ENCODE measurements at regions not wholly inside any gene's neighbourhood (a gene's known extent, or its start where the extent isn't known, plus 50 kb on each side); places are given as distances from the start of the nearest gene placed in this dataset.
A peak's percentile ranks its signal among the peaks of the same experiment; 100 is the strongest.

GRCh38 chr10:117635826-117636225 lies 93.3 kb downstream of the EMX2 start:
- no peak for DNase-seq (ENCODE audit: low read depth)

DNA sequence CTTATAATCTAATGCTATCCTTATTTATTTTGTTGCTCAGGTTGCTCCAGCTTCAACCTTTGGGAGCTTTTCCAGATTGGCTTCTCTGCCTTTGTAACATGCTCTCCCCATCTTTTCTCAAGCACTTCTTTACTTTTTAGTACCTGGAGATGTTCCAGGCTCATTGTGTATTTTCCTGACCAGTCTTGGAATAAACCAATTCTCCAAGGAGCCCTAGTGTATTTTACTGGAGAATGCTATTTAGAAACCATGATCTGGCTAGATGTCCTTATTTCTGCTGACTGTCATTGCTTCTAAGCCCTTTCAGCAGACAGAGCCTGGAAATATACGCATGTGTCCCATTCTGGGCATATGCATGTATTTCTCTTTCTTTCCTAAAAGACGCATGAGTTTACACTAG lies 95.7 kb downstream of the EMX2 start:
- DNase-seq (ENCODE audit: low read depth) = no peak

DNA sequence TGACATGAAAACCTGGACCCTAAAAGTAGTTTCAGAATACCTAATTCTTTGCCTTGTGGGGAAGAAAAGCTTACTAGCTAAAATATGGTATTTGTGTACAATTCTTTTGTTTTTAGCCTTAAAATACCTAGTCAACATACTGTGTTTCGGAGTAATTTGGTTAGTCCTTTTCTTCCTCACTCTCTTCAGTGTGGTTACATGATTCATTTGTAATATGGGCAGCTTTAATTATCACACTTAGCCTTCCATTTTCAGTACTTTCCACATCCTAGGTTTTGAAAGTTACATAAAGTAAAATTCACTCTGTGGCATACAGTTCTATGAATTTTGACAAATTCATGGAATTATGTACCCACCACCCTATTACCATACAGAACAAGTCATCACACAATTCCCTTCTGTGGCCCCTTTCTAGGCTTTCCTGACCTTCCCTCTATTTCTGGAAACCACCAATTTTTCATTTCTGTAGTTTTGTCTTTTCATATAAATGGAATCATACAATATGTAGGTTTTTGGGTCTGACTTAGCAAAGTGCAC lies 96.2 kb downstream of the EMX2 start:
- DNase-seq (ENCODE audit: low read depth) = no peak

- DNase-seq (ENCODE audit: low read depth) = no peak
Measured at GRCh38 chr10:117640406-117640805, 97.9 kb downstream of the EMX2 start.

- no peak for DNase-seq (ENCODE audit: low read depth)
Measured at GRCh38 chr10:117646718-117647117, 104.2 kb downstream of the EMX2 start.

- peak; percentile 78 for DNase-seq (ENCODE audit: low read depth)
Measured at GRCh38 chr10:117647306-117647705, 104.8 kb downstream of the EMX2 start.

GRCh38 chr10:117651121-117651520 lies 108.6 kb downstream of the EMX2 start:
- no peak for DNase-seq (ENCODE audit: low read depth)

DNA sequence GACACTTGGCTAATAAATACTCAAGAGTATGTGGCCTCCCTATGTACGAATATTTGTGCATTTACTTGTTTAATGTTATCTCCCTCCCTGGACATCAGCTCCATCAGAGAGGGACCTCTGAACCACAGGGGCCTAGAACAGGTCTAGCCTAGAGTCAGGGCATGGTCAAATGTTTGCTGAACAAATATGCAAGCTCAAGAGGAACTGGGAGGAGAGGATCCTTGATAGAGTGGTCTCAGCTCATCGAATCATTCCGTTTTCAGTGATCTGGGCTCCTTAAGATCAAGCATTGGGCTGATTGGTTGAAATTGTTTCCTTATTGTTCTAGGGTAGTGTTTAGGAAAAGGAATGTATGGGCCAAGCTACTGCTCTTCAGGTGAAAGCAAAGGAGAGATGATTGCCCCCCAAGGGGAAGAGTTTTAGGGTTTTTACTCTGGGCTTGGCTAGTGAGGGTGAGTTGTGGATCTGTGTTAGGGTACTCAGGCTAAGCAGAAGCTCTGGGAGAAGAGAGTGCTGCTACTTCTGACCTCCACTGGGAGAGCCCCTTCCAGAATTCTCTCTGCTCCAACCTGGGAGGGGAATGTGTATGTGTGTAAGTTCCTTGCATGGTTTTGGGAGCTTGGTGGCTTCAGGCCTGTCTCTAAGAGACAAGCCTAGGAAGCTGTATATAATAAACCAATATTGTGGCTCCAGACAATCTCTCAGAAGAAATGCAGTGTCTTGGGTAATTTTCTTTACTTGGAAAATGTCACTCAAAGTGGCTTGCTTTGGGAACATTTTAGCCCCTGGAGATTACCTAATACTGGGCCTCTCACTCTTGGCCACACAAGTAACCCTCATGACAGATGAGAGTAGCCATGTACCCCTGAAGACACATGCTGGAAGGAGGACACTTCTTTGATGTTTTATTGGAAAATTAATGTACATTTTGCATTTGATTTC lies 110.0 kb downstream of the EMX2 start:
- DNase-seq (ENCODE audit: low read depth) = no peak

GRCh38 chr10:117653170-117653515 lies 110.6 kb downstream of the EMX2 start:
- DNase-seq (ENCODE audit: low read depth) = peak; percentile 96

DNA sequence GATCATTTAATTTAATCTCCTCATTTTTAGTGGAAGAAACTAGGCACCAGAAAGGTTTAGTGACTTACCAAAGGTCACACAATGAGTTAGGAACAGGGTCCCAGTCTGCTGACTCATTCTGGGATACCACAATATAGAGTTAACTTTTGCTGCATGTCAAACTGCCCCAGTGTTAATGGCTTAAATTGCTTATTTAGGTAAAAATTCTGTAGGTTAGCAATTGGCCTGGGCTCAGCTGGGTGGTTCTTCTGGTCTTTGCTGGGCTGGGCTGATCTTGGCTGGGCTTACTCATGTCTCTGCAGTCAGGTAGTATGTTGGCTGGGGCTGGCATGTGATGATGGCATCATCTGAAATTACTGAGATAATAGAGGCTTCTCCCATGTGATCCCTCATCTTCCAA lies 111.6 kb downstream of the EMX2 start:
- no peak for DNase-seq (ENCODE audit: low read depth)

GRCh38 chr10:117656385-117657367 lies 114.1 kb downstream of the EMX2 start:
- DNase-seq (ENCODE audit: low read depth) = no peak

- DNase-seq (ENCODE audit: low read depth) = no peak
Measured at GRCh38 chr10:117661316-117661715, 118.8 kb downstream of the EMX2 start.

- no peak for DNase-seq (ENCODE audit: low read depth)
Measured at GRCh38 chr10:117662126-117662525, 119.6 kb downstream of the EMX2 start.

DNA sequence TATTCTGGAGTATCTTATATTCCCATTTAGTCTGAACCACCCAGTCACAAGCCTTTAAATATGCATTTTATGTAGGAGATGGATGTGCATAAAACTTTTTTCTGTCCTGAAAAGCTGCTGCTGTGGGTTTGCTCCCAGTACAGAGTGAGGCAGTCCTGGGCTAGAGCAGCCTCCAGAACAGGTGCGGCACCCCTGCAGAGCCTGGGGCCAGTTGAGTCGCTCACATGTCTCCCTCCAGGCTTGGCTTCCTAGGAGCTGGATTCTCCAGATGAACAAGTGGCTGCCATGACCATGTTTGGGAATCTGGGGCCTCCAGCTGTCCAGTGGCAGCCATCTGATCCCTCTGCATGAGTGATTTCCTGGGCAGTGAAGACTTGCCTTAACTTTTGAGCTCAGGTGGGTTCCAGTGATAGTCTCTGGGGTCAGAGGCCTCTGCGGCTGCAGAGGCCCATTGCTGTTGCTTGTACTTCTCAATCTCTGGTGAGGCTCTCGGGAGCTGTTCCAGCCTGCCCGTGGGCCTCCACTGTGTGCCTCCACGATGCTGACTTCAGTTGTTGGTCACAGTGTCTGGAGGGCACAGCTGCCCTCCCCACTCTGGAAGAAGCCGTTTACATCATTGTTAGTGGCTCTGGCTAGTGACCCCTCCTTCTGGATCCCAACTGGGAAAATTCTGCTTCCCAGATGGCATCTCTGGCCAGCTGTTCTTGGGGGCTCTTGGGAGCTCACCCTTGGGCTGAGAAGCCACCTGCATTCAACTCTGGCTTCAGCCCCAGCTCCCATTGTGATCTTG lies 120.4 kb downstream of the EMX2 start:
- no peak for DNase-seq (ENCODE audit: low read depth)

DNA sequence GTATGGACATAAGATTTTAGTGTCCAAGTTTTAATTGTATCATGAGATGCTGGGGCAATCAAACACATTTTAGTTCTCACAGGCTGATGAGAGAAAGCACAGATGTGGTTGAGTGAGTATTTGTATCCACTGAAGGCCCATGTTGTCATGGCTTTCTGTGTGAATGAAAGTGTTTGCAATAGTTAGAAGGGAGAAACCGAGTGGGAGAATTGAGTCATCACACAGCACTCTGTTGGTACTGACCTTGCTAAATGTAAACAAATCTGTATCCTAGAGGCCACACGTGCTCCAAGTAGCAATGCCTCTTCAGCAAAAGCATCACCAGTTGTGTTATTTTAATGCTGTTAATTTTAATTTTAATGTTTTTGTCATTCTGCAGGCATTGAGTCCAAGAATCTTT lies 121.2 kb downstream of the EMX2 start:
- DNase-seq (ENCODE audit: low read depth) = peak; percentile 73

GRCh38 chr10:117664288-117664687 lies 121.7 kb downstream of the EMX2 start:
- DNase-seq (ENCODE audit: low read depth) = no peak

- DNase-seq (ENCODE audit: low read depth) = no peak
Measured at GRCh38 chr10:117666166-117666565, 123.6 kb downstream of the EMX2 start.

DNA sequence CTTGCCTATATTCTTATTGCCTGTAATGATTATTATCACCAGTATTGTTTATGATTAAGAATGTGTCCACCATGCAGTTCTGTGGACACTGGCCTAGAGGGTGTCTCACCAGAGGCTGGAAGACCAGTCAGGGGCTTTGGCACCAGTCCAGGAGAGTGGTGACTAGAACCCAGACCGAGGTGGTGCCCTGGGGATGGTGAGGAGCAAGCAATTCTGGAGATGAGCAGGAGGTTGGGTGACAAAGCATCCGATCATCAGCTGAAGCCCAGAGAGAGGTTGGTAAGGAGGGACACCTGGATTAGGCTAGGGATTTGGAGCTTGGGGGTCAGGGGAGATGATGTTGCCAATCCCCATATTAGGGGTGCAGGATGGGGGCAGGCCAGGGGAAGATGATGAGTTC lies 124.4 kb downstream of the EMX2 start:
- no peak for DNase-seq (ENCODE audit: low read depth)

DNA sequence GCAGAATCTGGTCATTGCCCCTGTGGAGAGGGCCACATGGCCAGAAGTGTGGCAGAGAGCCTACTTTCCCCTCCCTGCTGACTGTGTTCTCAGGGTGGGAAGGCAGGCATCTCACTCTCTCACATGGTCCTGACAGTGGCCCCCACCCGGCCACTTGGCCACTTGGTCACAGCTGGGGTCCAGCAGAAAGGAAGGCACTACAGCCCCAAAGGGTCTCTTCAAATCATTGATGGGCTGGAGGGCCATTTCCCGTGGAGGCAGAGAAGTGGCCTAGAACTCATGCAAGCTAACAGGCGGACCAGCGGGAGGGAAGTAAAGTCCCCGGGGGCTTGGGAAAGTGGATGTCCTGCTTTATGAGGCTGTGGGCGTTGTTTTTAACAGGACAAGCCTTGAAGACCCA lies 125.3 kb downstream of the EMX2 start:
- no peak for DNase-seq (ENCODE audit: low read depth)

- DNase-seq (ENCODE audit: low read depth) = no peak
Measured at GRCh38 chr10:117668327-117669008, 125.9 kb downstream of the EMX2 start.

DNA sequence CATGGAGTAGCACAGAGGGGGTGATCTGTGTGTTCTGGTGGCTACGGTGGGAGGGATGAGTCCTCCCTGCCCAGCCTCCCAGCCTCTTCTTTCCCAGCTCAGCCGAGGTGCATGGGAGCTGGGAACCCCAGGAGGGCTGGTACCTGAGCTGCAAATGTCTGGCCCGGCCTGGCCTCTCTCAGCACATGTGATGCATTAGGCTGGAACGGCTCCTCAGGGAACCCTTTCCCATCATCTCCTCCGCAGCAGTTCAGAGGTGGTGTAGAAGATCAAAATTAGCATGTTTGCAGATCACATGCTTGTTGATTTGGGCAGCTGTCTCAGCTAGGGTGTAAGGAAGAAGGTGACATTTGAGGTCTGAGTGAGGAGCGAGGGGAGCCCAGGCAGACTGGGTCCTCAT lies 126.6 kb downstream of the EMX2 start:
- DNase-seq (ENCODE audit: low read depth) = no peak
